OCI-LY7 (cell line): ENCODE measurements at regions not wholly inside any gene's neighbourhood (a gene's known extent, or its start where the extent isn't known, plus 50 kb on each side); places are given as distances from the start of the nearest gene placed in this dataset.

Source experiments
- BruUV-seq: library from RNA; stranded (reverse); fragments of 400-500 nt; replicated peaks from 2 replicates; lab custom pipeline; 2021; lab: Mats Ljungman, UMichigan
- CTCF ChIA-PET: fragments of 300-600 bp; sonication (Branson Sonifier 250); formaldehyde crosslinking; loops from one replicate; lab custom pipeline; 2022; ENCODE audit warnings: antibody characterized with exemption; ENCODE audit not compliant: unreplicated experiment; lab: Charles Lee
- POLR2A ChIA-PET: fragments of 300-600 bp; sonication (Branson Sonifier 250); formaldehyde crosslinking; loops from one replicate; lab custom pipeline; 2022; ENCODE audit warnings: antibody characterized with exemption; lab: Charles Lee
- DNase-seq: peaks from one replicate; pipeline ENCODE4 v3.0.0-alpha.2; 2015; ENCODE audit warnings: low spot score
- H2AFZ ChIP-seq: fragments of 200-600 bp; sonication (generic), shearing (Covaris generic); 2 replicates; pipeline ENCODE4 v1.6.1; 2014; ENCODE audit warnings: mild to moderate bottlenecking, antibody characterized with exemption, low read length, moderate library complexity
- H3K27ac ChIP-seq: fragments of 200-600 bp; sonication (generic); 2 replicates; pipeline ENCODE4 v1.5.1; 2014; ENCODE audit warnings: mixed run types, low read depth, mild to moderate bottlenecking, moderate library complexity, low read length, inconsistent platforms; ENCODE audit not compliant: poor library complexity, severe bottlenecking
- H3K36me3 ChIP-seq: fragments of 200-600 bp; sonication (generic); 2 replicates; pipeline ENCODE4 v1.6.1; 2014; ENCODE audit warnings: mild to moderate bottlenecking, antibody characterized with exemption, low read length, moderate library complexity, mixed read lengths; ENCODE audit not compliant: insufficient read depth
- H3K4me1 ChIP-seq: fragments of 200-600 bp; sonication (generic); 2 replicates; pipeline ENCODE4 v1.5.1; 2014; ENCODE audit warnings: mild to moderate bottlenecking, low read length; ENCODE audit not compliant: insufficient read depth, poor library complexity, severe bottlenecking
- H3K4me2 ChIP-seq: fragments of 200-600 bp; sonication (generic); 2 replicates; pipeline ENCODE4 v1.6.1; 2014; ENCODE audit warnings: mild to moderate bottlenecking, low read length
- H3K4me3 ChIP-seq: fragments of 200-600 bp; sonication (generic); 2 replicates; pipeline ENCODE4 v1.5.1; 2014; ENCODE audit warnings: mild to moderate bottlenecking, low read depth, low read length; ENCODE audit not compliant: poor library complexity, severe bottlenecking
- H3K79me2 ChIP-seq: fragments of 200-600 bp; sonication (generic); 2 replicates; pipeline ENCODE4 v1.6.1; 2016; ENCODE audit warnings: low read depth, mild to moderate bottlenecking, low read length, moderate library complexity, mixed read lengths; ENCODE audit not compliant: insufficient read depth
- H3K9me2 ChIP-seq: fragments of 200-600 bp; sonication (generic); 2 replicates; pipeline ENCODE4 v1.6.1; 2016; ENCODE audit warnings: mild to moderate bottlenecking, low read length, mixed read lengths; ENCODE audit not compliant: insufficient read depth
- H3K9me3 ChIP-seq: fragments of 200-600 bp; sonication (generic); 2 replicates; pipeline ENCODE4 v1.6.1; 2014; ENCODE audit warnings: mild to moderate bottlenecking, mixed run types, low read length, mixed read lengths
- H4K20me1 ChIP-seq: fragments of 200-600 bp; sonication (generic); 2 replicates; pipeline ENCODE4 v1.6.1; 2014; ENCODE audit warnings: mild to moderate bottlenecking, antibody characterized with exemption, low read length, moderate library complexity, mixed read lengths; ENCODE audit not compliant: insufficient read depth
- CTCF ChIP-seq: fragments of 200-600 bp; sonication (generic); conservative IDR thresholded peaks from 2 replicates; pipeline ENCODE4 v1.5.1; 2014; ENCODE audit warnings: mild to moderate bottlenecking, antibody characterized with exemption, low read length, moderate library complexity, mixed read lengths
- EZH2phosphoT487 ChIP-seq: fragments of 200-600 bp; sonication (generic); IDR thresholded peaks from 2 replicates; pipeline ENCODE4 v1.6.1; 2018; ENCODE audit warnings: low read depth, borderline replicate concordance, mild to moderate bottlenecking, mixed run types, antibody characterized with exemption, low read length, moderate library complexity, mixed read lengths
- intact Hi-C: fragments of 100-400 bp; cut with micrococcal nuclease; formaldehyde crosslinking; loops from one replicate; pipeline ENCODE4 v1.10.0; 2022; ENCODE audit not compliant: unreplicated experiment

- no TSS peak for BruUV-seq
- Histone ChIP-seq H3K9me3 (no peaks in the 10 kb centered on the region), H3K4me3 (no peak overlapping the region), H3K79me2 (no peaks in the 10 kb centered on the region), H3K36me3 (no peaks in the 10 kb centered on the region), H2AFZ (no peak overlapping the region), H3K27ac (no peak overlapping the region), H3K4me1 (no peaks in the 10 kb centered on the region), H3K4me2 (no peak overlapping the region), H4K20me1 (no peaks in the 10 kb centered on the region), H3K9me2 (no peaks in the 10 kb centered on the region)
- intact Hi-C loops, result no loop called here
- no peak for TF ChIP-seq CTCF
- TF ChIP-seq EZH2phosphoT487, result no peak
- DNase-seq, result no peak
- CTCF ChIA-PET, result no interaction called here
- POLR2A ChIA-PET, result interaction anchor here (0.7 kb wide), 1 partner anchor 14 kb away, joined by 3 read pairs; no protein-coding TSS in a partner anchor
Observed at GRCh38 chr1:83131692-83131955, 867.3 kb downstream of the TTLL7 start.

- no peak for DNase-seq
- H3K4me1 ChIP-seq, result no peaks in the 10 kb centered on the region
- no peak overlapping the region for H3K27ac ChIP-seq
- H2AFZ ChIP-seq, result no peak overlapping the region
- intact Hi-C loops, result no loop called here
- no peaks in the 10 kb centered on the region for H4K20me1 ChIP-seq
- no peaks in the 10 kb centered on the region for H3K79me2 ChIP-seq
- ChIA-PET CTCF (no interaction called here), POLR2A (interaction anchor here (0.7 kb wide), 1 partner anchor 1374 kb away, joined by 4 read pairs; no protein-coding TSS in a partner anchor)
- no peaks in the 10 kb centered on the region for H3K9me3 ChIP-seq
- no peaks in the 10 kb centered on the region for H3K36me3 ChIP-seq
- no TSS peak for BruUV-seq
- H3K4me3 ChIP-seq, result no peak overlapping the region
- no peak overlapping the region for H3K4me2 ChIP-seq
- TF ChIP-seq EZH2phosphoT487, result no peak
- no peak for TF ChIP-seq CTCF
- no peaks in the 10 kb centered on the region for H3K9me2 ChIP-seq
Observed at GRCh38 chr1:83130886-83131691, 867.8 kb downstream of the TTLL7 start.

GRCh38 chr1:83129107-83129506 is 869.8 kb downstream of the TTLL7 start:
- intact Hi-C loops, result no loop called here
- no peak for DNase-seq
- Histone ChIP-seq H3K79me2 (no peaks in the 10 kb centered on the region), H3K27ac (no peak overlapping the region), H3K4me2 (no peak overlapping the region), H3K9me3 (no peaks in the 10 kb centered on the region), H3K4me3 (no peak overlapping the region), H3K9me2 (no peaks in the 10 kb centered on the region), H2AFZ (no peak overlapping the region), H3K4me1 (no peaks in the 10 kb centered on the region), H4K20me1 (no peaks in the 10 kb centered on the region), H3K36me3 (no peaks in the 10 kb centered on the region)
- ChIA-PET POLR2A (interaction anchor here (0.7 kb wide), 1 partner anchor 29 kb away, joined by 3 read pairs; no protein-coding TSS in a partner anchor), CTCF (no interaction called here)
- no peak for TF ChIP-seq CTCF
- TF ChIP-seq EZH2phosphoT487, result no peak
- BruUV-seq, result no TSS peak
